ENCODE measurements at regions not wholly inside any gene's neighbourhood (a gene's known extent, or its start where the extent isn't known, plus 50 kb on each side); places are given as distances from the start of the nearest gene placed in this dataset.

DNA sequence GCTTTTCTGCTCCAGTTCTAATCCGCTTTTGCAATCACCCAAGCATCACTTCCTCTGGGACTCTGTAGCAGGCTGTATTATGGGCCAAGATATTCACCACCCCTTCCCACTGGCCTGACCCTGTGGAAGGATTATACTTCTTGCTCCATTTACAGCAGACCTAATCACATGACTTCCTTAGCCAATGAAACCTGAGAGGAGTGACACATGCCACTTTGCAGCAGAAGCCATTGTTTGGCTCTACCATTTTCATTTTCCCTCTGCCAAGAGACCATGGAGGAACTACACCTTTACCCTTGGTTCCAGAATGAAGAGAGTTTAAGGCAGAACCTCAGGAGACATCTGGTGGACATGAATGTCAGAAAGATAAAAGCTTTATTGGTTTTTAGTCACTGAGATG lies 134.9 kb upstream of the HSD17B12 start:
- no peak for DNase-seq

DNA sequence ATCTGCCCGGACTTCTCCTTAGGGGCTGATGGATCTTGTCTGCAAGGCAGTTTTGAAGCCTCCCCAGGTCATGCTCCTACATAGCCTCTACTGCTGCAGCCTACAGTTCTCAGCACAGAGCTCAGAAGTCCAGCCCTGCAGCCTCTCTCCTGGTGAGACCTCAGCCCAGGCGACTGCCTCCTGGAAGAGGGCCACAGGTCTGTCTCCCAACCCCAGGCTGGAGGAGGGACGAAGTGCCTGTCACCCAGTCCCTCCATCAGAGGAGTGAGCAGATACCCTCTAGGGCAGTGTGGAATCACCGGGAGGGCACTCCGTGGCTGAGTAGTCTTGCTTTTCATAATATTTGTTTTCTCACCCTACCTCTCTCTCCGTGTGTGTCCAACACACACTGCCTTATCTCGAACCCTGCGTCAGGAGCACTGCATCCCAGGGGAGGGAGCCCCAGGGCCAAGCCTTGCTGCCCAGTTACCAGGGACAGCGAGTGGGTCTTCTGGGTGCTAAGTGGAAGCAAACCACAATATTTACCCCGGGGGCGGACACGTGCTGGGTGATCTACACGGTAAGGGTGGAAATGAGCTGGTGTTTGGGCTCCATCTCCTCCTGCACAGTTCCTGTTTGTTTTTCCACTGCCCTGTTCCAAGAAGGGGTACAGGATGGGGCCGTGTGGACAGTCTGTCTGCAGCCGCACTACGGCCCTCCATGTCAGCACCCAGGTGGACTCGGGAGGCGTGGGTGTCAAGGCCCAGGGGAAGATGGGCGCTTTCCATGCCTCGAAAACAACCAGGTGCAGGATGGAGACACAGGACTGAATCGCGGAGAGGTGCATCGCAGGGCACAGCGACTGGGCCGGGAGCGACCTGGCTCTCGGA lies 133.7 kb upstream of the HSD17B12 start:
- DNase-seq, result no peak

DNA sequence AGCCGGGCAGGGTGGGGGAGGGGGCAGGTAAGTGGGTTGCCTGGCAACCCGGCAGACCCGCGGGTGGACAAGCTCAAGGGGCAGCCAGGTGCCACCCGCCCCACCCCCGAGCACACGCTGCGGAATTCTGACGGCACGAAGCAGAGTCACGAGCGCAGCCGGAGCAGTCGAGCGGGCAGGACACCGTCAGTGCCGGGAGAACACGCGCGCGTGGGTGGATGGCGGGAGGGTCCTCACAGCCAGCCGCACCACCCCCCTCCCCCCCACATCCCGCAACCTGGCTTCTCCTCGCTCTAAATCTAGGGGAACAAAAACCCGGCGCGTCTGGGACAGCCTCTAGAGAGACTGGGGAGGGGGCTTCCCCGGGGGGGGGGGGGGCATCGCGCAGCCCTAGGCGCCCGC lies 133.1 kb upstream of the HSD17B12 start:
- DNase-seq, result no peak

DNA sequence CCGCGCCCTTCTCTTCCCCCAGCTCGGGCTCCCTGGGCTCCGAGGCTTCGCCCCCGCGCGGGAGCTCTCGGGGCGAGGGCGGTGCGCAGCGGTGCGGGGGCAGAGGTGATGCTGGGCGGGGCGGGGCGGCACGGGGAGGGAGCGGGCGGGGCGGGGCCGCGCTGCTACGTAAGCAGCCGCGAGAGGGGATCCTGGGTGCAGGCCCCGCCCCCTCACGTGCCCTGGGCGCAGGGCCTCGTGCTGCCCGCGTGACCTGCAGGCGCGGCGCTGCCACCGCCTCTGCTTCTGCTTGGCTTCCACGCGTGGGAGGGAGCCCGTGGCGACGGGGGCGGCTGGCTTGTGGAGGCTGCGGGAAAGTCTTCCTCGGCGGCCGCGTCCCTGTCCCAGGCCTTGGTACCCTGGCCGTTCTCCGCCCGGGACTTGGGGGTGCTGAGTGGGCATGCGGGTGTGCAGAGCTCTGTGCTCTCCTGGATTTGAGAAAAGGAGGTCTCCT lies 132.6 kb upstream of the HSD17B12 start:
- no peak for DNase-seq

DNA sequence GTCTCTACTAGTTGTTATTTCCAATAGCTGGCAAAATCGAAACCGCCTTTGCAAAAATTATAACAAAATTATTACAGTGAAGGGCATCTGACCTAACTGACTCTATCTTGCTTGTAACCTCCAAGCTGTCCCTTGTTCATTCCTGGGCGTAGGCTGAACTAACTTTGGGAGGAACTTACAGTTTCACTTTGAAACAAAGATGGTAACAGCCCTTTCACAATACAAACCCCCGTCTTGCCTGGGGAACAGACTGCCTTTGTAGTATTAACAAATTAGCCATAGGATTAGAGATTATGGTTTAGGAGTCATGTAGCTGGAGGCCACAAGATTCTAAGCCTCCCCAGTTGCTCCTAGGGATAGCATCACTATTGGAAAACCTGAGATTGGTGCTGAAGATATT lies 131.6 kb upstream of the HSD17B12 start:
- DNase-seq, result no peak

DNA sequence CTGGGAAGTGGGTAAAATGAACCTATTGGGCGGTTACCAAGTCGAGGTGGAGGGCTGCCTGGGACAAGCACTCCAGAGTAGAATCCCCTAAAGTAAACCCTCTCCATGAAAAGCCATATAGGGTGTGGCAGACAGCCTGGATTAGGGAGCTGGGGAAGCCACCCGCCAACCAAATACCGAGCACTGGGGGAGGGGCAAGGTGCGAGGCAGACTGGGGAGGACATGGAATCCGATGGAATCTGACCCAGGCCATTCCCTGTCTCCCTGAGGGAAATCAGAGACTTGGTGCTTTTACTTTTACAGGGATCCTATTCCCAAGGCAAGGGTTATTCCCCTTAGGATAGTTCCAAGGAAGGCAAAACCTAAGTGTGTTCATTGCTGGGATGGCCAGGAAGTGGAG lies 130.9 kb upstream of the HSD17B12 start:
- no peak for DNase-seq

DNA sequence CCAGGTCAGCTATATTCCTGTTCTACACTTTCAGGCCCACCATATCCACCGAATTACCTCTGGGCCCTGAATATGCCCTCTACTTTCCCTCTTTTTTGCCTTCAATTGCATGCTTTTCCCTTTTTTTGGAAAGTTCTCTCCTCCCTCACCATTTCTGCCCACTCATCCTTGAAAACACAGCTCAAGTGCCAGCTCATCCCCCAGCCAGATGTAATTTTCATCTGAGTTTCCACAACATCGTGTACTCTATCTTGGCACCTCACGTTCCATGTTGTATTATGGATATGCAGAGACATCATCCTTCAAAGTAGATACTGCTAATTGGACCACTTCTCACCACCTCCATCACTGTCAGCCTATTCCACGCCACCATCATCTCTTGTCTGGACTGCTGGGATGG lies 129.8 kb upstream of the HSD17B12 start:
- DNase-seq, result no peak

DNA sequence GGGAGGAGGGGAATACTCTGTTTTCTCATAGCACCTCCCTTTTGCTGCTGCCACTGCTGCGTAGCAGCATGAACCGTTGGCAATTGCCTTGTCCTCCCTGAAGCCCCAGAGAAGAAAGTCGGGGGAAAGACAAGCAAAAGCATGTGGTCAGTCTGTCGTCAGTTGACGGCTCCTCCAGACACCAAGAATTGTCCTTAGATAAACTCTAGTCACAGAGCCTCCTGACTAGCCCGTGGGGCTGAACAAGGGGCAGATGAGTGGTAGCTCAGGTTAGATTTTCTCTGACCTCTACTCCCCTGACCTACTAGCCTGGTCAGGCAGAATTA lies 126.4 kb upstream of the HSD17B12 start:
- no peak for DNase-seq

DNA sequence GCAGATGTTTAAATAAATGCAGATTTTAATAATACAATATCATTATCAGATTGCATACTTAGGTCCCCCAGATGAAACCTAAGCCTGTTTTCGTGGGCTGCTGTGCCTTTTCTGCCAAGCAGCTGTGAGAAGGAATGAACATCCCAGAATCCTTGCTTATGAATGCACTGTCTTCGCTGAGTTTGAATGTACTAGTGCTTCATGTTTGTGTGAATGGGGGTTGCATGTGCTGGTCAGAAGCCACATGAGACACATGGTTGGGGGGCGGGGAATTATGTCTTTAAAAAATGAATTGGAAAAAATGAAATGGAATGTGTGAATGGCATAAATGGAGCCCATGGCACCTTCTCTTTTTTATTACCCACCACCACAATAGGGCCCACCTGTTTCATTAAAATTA lies 125.4 kb upstream of the HSD17B12 start:
- no peak for DNase-seq

DNA sequence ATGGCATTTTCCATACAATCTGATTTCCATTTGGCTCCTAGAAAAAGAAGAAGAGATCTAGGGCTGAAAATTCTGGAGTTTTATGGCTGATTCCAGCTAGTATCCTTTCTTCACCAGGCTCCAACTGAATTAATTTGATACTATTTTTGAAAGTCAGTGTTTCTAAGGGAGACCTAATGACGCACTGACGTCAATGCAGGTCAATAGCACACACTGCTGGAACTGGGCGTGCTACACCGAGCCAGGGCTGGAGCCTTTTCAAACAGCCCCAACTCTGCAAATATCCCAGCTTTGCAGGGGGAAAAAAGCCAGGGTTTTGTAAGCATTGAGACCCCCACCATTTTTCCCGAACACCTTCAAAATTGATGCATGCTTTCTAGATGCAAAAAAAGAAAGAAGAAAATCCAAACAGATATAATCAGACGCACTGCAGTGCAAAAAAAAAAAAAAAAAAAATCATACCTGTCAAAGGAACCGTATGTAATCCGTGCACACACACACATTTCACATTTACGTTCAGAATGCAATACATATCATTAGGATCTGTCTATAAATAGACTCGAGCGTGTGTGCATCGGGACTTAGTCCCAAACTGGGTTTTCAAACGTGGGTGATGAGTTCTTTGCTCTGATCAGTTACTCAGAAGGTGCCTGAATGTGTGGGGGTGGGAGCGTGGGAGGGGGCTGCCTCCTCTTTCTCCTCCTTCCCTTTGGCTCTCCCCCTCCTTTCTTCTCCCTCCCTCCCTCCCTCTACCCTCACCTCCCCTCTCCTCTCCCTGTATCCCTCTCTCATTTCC lies 124.5 kb upstream of the HSD17B12 start:
- no peak for DNase-seq

DNA sequence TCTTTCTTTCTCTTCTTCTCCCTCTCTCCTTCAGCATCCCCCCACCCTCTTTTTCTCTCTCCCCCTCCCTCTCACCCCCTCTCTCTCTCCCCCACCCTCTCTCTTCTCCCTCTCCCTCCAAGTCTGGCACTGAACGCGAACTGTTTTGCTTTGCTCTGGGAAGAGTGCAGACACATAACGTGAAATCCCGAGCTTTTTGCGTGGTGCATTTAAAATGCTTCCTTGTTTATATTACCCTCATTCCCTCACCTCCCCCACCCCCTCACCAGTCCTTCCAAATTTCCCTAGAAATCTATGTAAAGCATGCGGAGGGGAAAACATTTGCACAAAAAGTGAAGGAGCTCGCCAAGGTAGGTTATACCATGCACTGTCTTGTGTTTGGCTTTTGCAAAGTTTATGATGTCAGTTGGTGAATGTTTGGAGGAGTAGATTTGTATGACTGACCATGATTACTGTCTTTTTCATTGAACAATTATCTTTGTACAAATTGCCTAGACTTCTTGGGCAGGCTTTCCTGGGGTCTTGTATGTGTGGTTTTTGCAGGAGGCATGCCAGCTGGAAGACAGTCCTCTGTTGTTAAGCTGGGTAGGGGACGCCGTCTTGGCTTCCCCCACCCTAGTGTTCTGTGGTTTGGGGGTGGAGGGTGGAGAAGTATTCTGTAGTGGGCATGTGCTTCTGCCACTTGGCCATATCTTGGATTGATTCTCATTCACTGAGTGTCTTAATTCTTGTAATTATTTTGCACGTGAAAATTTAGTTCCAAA lies 123.7 kb upstream of the HSD17B12 start:
- no peak for DNase-seq

DNA sequence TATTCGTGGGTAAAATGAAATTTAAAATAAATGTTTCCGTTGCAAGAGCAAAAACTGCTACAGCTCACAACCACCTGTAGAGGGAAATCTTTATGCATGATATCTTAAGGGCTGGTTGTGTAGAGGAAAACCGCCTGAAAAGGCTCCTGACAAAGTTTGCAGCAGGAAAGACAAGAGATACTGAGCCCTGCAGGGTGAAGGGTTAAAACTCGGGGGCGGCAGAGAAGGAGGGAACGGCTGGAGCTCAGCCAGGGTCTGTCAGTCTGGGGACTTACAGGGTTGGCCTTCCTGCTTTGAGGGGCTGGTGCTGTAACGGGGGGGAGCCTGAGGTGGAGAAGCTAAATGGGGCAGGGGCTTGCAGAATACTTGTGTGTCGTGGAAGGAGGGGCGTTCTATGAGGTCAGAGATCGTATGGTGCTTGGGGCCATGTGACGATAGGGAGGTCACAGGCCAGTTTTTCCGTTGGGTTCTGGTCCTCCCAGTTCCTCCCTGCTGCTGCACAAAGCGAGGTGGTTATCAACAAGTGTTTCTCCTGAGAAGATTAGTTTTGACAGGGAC lies 122.9 kb upstream of the HSD17B12 start:
- no peak for DNase-seq

DNA sequence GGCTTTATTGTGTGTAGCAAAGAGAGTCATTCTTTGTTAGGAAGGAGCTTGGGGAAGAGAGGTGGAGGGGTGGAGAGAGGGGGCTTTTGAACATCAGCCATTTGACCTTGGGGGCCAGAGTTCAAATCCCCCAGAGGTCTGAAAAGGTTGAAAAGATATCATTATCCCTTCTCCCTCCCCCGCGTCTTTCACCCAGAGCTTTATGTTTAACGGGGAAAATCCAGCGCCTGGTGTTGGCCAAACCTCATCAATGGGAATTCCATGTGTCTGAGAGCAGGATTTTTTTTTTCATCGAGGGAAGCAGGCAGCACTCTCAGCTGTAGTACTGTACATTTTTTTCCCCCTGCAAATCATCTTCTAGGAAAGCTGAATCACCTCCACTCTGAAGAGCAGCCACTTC lies 122.4 kb upstream of the HSD17B12 start:
- no peak for DNase-seq

DNA sequence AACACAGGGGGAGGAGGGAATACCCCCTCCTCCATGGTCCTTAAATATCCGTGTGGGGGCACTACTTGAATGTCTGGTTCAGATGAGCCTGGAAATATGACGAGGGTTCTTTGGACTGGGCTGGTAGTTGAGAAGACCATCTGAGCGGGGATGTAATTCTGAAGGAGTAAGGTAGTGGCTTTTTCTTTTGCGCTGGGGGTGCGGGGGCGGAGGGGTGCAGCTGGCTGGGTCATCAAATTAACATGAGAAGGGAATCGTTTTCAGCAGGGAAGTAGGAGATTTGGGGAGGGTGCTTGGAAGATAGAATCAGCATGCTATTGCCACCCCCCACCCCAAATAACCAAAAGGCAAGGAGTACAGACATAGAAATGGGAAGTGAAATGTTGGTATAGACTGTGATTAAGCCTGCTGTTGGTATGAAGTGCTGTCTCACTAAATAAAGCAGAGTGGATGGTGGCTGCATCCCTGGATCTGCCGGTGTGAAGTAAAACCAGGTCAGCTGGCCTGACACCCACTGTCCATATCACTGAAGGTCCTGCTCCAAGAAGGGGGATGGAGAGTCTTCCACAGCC lies 121.9 kb upstream of the HSD17B12 start:
- no peak for DNase-seq

DNA sequence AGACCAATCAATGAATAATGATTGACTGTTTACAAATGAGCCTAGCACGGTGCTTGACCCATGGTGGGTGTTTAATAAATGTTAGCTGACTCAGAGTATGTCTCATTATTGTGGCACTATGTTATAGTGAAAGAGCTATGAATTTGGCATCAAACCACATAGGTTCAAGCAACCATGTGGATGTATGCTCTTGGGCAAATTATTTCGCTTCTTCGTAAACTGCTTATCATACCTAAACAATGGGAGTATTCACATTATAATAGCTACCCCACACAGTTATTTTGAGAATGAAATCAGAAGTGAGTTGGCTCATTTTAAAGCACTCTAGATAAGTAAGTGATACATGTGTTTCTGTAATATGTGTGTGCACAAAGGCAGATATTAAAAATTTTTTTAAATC lies 118.7 kb upstream of the HSD17B12 start:
- DNase-seq, result no peak

DNA sequence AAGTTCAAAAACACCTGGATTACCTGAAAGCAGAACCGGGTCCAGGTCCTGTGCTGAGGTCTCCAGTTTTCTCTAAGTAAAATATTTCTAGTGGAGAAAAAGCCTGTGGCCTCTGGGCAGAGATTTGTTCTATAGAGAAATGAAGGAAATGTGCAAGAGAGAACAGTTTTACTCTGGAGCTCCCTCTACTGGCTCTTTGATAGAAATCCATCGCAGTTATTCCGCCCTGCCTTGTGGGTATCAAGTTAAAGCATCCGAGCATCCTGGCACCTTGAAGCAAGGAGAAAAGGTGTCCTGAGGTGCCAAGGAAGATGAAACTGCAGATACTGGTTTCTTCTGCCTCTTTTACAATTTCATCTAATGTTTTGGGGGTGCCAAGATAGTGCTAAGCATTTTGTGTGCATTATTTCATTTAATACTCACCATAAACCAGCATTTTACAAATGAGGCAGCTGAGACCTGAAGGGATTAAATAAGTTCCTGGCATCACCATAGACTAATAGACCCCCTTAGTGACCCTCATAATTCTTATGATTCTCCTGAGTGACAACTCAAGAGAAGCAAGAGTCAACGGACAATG lies 113.1 kb upstream of the HSD17B12 start:
- DNase-seq, result peak; percentile 23

DNA sequence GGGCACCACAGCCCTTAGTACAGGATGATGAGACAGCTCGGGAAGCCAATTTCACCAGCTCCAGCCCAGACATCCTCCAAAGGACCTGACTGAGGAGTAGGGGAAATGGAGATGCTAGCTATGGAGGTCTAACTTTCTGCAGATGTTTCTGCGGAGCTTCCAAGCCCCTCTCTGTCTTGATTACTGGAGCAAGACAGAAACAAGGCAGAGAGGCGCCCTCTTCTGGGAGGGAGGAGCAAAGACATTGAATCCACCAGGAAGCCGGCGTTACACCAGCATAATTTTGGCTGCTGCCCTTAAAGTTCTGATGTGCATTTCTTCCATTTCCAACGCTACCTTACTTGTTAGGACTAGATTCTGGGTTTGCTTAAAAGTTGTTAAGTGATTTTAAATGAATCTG lies 107.3 kb upstream of the HSD17B12 start:
- peak; percentile 15 for DNase-seq

DNA sequence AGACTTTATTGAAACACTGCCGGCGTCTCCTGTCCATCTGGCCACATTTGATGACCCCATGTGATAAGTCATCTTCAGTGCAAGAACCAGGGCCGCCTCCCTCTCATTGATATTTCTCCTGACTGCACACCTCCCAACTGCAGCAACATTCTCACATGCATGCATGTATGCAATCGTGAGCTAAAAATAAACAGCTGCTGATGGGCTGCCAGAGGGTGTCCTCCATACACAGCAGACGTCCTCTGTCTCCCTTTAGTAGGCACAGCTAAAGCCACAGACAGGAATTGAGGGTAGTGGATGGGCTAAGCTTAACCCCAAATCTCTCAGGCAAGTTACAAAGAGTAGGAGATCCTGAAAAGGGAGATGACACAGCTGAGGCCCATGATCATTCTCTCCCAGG lies 106.7 kb upstream of the HSD17B12 start:
- DNase-seq, result no peak

DNA sequence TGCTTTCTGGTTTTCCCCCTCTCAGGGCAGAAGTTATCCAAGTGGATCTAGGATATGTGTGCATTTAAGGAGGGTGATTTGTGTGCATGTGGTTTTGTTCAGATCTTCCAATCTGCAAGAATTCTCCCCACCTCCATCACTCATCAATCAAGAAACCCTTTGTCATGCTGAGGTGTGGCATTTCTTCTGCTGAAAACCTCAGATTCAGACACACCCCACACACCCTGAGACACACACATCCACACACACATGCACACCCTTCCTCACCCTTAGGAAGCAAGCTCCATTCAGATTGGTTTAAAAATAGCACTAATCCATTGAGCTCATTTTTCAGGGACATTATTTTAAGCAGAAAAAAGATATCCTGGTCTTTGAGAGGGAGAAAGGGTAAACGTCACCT lies 106.1 kb upstream of the HSD17B12 start:
- DNase-seq, result no peak

DNA sequence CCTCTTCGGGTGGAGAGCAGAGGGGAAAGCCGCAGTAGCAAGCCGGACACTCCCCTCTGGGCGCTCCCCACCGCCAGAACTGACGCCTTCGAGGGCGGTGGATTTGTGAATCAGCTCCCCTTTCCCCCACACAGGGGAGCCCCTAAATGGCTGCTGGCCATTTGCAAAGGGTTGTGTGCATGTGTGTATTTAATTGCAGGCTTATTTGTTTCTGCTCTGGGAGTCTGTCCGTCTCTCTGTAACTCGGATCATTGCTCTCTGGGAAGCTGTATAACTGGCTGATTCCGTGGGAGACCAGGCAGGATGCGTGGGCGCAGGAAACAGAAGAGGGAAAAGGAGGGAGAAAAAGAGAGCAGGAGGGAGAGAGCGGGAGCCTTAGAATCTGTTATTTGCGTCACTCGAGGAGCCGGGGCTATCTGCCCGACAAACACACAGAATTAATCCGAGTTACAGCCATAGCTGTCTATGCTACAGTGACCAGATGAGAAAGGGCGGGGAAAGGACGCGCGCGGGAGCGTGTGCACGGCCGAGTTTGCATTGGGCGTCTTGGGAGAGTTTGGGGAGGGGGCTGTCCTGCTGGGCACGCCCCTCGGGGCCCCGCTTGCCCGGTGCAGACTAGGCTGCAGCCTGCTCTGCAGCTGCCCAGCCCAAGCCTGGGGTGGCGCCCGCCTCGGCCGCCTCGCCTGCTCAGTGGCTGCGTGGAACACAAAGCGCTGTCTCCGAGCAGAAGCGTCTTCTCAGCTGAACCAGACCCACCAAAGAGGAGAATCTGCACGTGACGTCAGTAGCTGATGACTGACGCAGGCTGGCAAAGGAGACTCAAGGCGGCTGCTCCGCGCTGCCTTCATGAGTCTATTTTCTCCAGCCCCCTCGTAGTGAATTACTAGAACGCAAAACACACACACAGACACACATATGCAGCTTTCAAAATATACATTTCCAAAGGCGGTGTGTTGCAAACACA lies 105.3 kb upstream of the HSD17B12 start:
- DNase-seq, result peak; percentile 57

DNA sequence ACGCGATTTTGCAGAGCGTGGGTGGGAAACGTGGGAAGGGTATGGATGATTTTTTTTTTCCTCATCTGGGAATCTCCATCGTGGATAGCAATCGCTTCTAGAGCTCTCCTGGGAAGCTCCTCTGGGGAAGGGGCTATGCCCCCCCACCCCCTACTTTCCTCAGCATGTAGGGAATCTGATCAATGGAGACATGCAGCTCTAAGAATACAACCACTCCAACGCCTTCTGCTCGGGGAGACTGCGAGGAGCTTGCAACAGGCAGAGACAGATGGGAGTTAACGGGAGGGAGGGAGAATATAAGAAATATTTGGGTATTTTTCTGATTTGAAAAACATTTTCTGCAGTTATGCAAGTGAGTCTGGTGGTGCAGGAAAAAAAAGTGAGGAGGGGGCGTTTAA lies 104.6 kb upstream of the HSD17B12 start:
- no peak for DNase-seq

Data from NCI-H526 treated with DMSO at 0.1 percent for 48 hours (cell line).